ENCODE measurements at regions not wholly inside any gene's neighbourhood (a gene's known extent, or its start where the extent isn't known, plus 50 kb on each side); places are given as distances from the start of the nearest gene placed in this dataset.

DNA sequence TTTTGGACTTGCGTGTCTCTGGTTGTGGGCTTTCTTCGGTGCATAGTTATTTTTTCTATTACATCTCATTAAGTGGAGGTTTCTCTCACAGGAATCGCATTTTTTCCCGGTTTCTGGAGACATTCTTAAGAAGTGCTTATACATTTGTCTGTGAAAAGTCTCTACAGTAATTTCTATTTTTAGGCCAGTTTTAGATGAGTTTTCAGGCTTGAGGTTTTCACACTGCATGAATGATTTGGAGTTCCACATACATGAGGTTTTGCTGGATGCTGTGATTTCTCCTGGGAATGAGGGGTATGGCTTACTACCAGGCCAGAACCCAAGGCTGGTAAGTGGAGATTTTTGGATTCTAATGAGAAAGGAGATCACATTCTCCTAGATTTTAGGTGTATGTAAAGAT is 422.6 kb upstream of the SLIT2 start:
- no peak for DNase-seq (ENCODE audit: low spot score)
- no peaks in the 10 kb centered on the region for H3K9me3 Mint-ChIP-seq (ENCODE audit: unreplicated experiment)
- TF ChIP-seq, protein P1, sequence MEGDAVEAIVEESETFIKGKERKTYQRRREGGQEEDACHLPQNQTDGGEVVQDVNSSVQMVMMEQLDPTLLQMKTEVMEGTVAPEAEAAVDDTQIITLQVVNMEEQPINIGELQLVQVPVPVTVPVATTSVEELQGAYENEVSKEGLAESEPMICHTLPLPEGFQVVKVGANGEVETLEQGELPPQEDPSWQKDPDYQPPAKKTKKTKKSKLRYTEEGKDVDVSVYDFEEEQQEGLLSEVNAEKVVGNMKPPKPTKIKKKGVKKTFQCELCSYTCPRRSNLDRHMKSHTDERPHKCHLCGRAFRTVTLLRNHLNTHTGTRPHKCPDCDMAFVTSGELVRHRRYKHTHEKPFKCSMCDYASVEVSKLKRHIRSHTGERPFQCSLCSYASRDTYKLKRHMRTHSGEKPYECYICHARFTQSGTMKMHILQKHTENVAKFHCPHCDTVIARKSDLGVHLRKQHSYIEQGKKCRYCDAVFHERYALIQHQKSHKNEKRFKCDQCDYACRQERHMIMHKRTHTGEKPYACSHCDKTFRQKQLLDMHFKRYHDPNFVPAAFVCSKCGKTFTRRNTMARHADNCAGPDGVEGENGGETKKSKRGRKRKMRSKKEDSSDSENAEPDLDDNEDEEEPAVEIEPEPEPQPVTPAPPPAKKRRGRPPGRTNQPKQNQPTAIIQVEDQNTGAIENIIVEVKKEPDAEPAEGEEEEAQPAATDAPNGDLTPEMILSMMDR (IDR thresholded peaks at IDR 0.05; ENCODE audit: unreplicated experiment), result no peak
- H3K27ac Mint-ChIP-seq (ENCODE audit: unreplicated experiment), result no peak overlapping the region
- no peak overlapping the region for H3K4me3 Mint-ChIP-seq (ENCODE audit: unreplicated experiment)
- no peaks in the 10 kb centered on the region for H3K36me3 Mint-ChIP-seq (ENCODE audit: low read depth, unreplicated experiment)
- H3K4me1 Mint-ChIP-seq (ENCODE audit: unreplicated experiment), result no peaks in the 10 kb centered on the region
- no peaks in the 10 kb centered on the region for H3K27me3 Mint-ChIP-seq (ENCODE audit: unreplicated experiment)

DNA sequence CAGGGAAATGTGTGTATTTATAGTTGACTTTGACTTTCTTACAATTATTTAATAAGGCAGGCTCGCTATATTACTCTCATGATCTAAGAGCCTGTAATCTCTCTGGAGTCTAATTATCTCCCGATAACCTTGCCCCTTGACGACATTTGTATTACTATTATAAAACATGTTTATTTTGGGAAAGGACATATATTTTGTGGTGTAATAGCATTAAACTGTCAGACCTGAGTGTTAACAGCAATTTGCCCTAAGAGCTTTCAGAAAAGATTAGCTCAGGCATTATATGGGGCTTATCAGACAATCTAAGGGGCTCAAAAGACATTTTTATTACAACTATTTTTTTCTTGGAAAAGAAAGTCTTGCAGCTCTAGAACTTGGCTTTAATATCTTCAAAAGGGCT is 427.9 kb upstream of the SLIT2 start:
- no peak for DNase-seq (ENCODE audit: low spot score)
- Mint-ChIP-seq H3K4me3 (ENCODE audit: unreplicated experiment) (no peak overlapping the region), H3K27me3 (ENCODE audit: unreplicated experiment) (no peaks in the 10 kb centered on the region), H3K9me3 (ENCODE audit: unreplicated experiment) (no peaks in the 10 kb centered on the region), H3K36me3 (ENCODE audit: low read depth, unreplicated experiment) (no peaks in the 10 kb centered on the region), H3K4me1 (ENCODE audit: unreplicated experiment) (no peaks in the 10 kb centered on the region), H3K27ac (ENCODE audit: unreplicated experiment) (no peak overlapping the region)
- TF ChIP-seq, protein P1 (IDR thresholded peaks at IDR 0.05; ENCODE audit: unreplicated experiment), result no peak

DNA sequence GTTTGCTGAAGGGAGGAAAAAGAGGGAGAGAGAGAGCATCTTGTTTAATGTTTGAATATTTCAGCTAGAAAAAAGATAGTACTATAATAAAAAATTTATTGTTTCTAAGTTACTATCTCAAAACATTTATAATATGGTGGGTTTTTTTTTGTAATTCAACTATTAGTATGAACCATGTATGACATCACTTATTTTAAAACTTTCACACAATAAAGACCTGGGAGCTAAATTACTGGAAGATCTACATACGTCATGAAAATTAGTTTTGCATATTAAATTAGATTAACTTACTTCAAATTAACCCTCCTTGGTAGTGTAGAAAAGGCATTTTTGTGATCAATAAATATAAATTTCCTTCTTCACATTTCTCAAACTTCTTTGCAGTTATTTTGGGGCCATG is 432.0 kb upstream of the SLIT2 start:
- Mint-ChIP-seq H3K27me3 (ENCODE audit: unreplicated experiment) (no peaks in the 10 kb centered on the region), H3K4me3 (ENCODE audit: unreplicated experiment) (no peak overlapping the region), H3K27ac (ENCODE audit: unreplicated experiment) (no peak overlapping the region), H3K9me3 (ENCODE audit: unreplicated experiment) (no peaks in the 10 kb centered on the region), H3K36me3 (ENCODE audit: low read depth, unreplicated experiment) (no peaks in the 10 kb centered on the region), H3K4me1 (ENCODE audit: unreplicated experiment) (no peaks in the 10 kb centered on the region)
- TF ChIP-seq, protein P1 (IDR thresholded peaks at IDR 0.05; ENCODE audit: unreplicated experiment), result no peak
- no peak for DNase-seq (ENCODE audit: low spot score)

DNA sequence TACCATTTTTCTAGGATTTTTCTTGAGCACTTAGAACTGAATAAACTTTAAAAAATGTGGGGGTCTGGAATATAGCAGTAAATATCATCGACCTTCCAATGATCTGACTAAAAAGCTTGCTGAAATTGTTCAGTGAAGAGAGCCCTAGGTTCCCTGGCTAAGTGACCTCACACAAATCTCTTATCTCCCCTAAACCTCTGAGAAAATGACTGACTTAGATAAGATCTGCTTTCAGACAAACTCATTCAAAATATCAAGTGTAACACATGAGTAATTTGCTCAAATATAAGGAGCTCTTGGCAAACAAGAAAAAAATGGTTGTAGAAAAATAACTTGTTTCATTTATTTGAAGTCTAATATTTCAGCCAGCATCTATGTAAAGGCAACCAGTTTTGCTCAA is 441.7 kb upstream of the SLIT2 start:
- DNase-seq (ENCODE audit: low spot score), result no peak
- Mint-ChIP-seq H3K27me3 (ENCODE audit: unreplicated experiment) (no peaks in the 10 kb centered on the region), H3K36me3 (ENCODE audit: low read depth, unreplicated experiment) (no peaks in the 10 kb centered on the region), H3K4me1 (ENCODE audit: unreplicated experiment) (no peaks in the 10 kb centered on the region), H3K9me3 (ENCODE audit: unreplicated experiment) (no peaks in the 10 kb centered on the region), H3K4me3 (ENCODE audit: unreplicated experiment) (no peak overlapping the region), H3K27ac (ENCODE audit: unreplicated experiment) (no peak overlapping the region)
- TF ChIP-seq, protein P1 (IDR thresholded peaks at IDR 0.05; ENCODE audit: unreplicated experiment), result no peak

DNA sequence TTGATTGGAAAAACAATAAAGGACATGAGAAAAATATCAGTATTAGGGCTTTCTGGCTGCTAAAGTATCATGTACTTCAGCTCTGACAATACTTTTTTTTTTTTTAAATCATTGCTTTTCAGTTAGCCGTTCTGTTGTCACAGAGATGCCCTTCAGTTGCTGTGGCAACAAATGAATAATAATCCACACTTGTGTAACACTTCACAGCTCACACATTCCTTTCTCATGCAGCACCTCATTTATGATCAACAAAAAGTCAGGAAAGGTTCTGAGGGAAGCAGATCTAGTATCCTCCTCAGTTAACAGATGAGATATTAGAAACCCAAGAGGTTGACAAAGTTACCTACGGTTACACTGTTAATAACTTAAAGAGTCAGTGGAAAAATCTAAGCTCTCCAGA is 444.2 kb upstream of the SLIT2 start:
- TF ChIP-seq, protein P1 (IDR thresholded peaks at IDR 0.05; ENCODE audit: unreplicated experiment), result no peak
- no peak overlapping the region for H3K27ac Mint-ChIP-seq (ENCODE audit: unreplicated experiment)
- no peak for DNase-seq (ENCODE audit: low spot score)
- no peak overlapping the region for H3K4me3 Mint-ChIP-seq (ENCODE audit: unreplicated experiment)
- no peaks in the 10 kb centered on the region for H3K4me1 Mint-ChIP-seq (ENCODE audit: unreplicated experiment)
- no peaks in the 10 kb centered on the region for H3K36me3 Mint-ChIP-seq (ENCODE audit: low read depth, unreplicated experiment)
- H3K27me3 Mint-ChIP-seq (ENCODE audit: unreplicated experiment), result no peaks in the 10 kb centered on the region
- no peaks in the 10 kb centered on the region for H3K9me3 Mint-ChIP-seq (ENCODE audit: unreplicated experiment)

All from endothelial cell (in vitro differentiated cells).